SU-DHL-6 (cell line): ENCODE measurements at regions not wholly inside any gene's neighbourhood (a gene's known extent, or its start where the extent isn't known, plus 50 kb on each side); places are given as distances from the start of the nearest gene placed in this dataset.

Experiments
- CTCF ChIP-seq: fragments of 200-600 bp; sonication (generic); IDR thresholded peaks from one replicate; pipeline ENCODE4 v1.5.1; 2017; ENCODE audit warnings: antibody characterized with exemption, mild to moderate bottlenecking, low read length, moderate library complexity; ENCODE audit not compliant: insufficient read depth, poor library complexity, severe bottlenecking
- EZH2phosphoT487 ChIP-seq: fragments of 200-600 bp; sonication (generic), shearing (Covaris generic); conservative IDR thresholded peaks from 2 replicates; pipeline ENCODE4 v1.6.1; 2018; ENCODE audit warnings: mild to moderate bottlenecking, antibody characterized with exemption, low read length, moderate library complexity, mixed read lengths

GRCh38 chr3:106485217-106485616 lies 616.4 kb upstream of the CBLB start:
- TF ChIP-seq CTCF: no peak
- TF ChIP-seq EZH2phosphoT487: no peak
